Neutrophil (primary cell): ENCODE measurements at regions not wholly inside any gene's neighbourhood (a gene's known extent, or its start where the extent isn't known, plus 50 kb on each side); places are given as distances from the start of the nearest gene placed in this dataset.

Source experiments
- H3K27ac ChIP-seq: fragments of 200-600 bp; sonication (generic); 2 replicates; pipeline ENCODE4 v1.5.1; 2016; ENCODE audit warnings: mild to moderate bottlenecking, moderate library complexity
- H3K27me3 ChIP-seq: fragments of 200-600 bp; sonication (generic); 2 replicates; pipeline ENCODE4 v1.6.0; 2016; ENCODE audit warnings: mild to moderate bottlenecking
- H3K36me3 ChIP-seq: fragments of 200-600 bp; sonication (generic); 2 replicates; pipeline ENCODE4 v1.5.1; 2017
- H3K4me1 ChIP-seq, 2 experiments: fragments of 200-600 bp in 1 of 2; sonication (generic) in 1 of 2; 1 replicate in 1 of 2; 2 replicates in 1 of 2; pipeline versions ENCODE4 v1.5.1 to v1.6.1; 2013 to 2016; ENCODE audit warnings: low read depth in 1 of 2, low read length in 1 of 2, mild to moderate bottlenecking in 1 of 2, moderate library complexity in 1 of 2; ENCODE audit not compliant: control insufficient read depth in 1 of 2, insufficient read depth in 1 of 2
- H3K4me3 ChIP-seq, 2 experiments: fragments of 200-600 bp in 1 of 2; sonication (generic) in 1 of 2; 1 replicate in 1 of 2; 2 replicates in 1 of 2; pipeline ENCODE4 v1.5.1; 2013 to 2016; ENCODE audit warnings: low read depth in 1 of 2, low read length in 1 of 2, mild to moderate bottlenecking in 1 of 2, moderate library complexity in 1 of 2
- H3K9me3 ChIP-seq: fragments of 200-600 bp; sonication (generic); 2 replicates; pipeline ENCODE4 v1.5.1; 2016
- CTCF ChIP-seq: fragments of 200-600 bp; sonication (generic); IDR thresholded peaks from 2 replicates; pipeline ENCODE4 v1.5.1; 2016; ENCODE audit warnings: antibody characterized with exemption

DNA sequence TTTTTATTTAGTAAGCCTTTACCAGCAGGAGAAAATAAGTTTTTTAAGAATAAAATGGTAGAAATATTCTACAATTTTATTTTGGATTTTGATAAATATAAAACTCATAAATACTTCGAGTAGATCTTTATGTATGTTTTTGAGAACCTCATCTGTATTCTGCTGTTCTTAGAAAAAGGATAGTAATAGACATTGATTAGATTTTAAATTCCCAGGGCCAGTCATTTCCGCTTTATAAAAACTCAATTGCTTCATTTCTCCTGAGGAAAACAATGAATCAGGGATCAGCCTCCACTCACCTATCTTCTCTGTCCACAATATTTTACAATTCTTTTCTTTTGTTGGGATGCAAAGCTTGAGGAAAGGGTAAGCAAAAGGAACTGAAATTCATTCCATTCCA is 1983.5 kb upstream of the C9orf72 start:
- Histone ChIP-seq H3K9me3 (no peaks in the 10 kb centered on the region), H3K36me3 (no peaks in the 10 kb centered on the region), H3K27me3 (no peaks in the 10 kb centered on the region), H3K4me1 (no peaks in the 10 kb centered on the region), H3K4me3 (no peak overlapping the region), H3K27ac (no peak overlapping the region)
- TF ChIP-seq CTCF = no peak

GRCh38 chr9:29564564-29564963 is 1991.3 kb upstream of the C9orf72 start:
- Histone ChIP-seq H3K27ac (no peak overlapping the region), H3K27me3 (no peaks in the 10 kb centered on the region), H3K36me3 (no peaks in the 10 kb centered on the region), H3K4me1 (no peaks in the 10 kb centered on the region), H3K4me3 (no peak overlapping the region), H3K9me3 (no peaks in the 10 kb centered on the region)
- no peak for TF ChIP-seq CTCF

DNA sequence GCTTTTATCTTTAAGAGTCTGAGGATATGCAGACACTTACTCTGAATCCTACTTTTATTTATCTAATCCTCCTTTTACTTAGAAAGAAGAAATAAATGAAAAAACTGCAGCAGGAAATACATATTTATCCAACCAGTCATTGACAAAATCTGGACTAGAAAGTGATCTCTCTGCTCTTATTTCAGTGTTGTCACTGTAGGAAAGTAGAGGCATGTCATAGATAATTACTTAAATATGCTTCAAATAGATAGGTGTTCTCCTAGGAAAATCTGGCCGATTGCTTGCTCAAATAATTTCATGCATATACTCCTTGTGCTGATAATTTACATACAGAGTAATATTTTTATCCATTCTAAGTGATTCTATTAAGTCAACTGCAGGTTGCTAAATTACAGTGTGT is 2001.9 kb upstream of the C9orf72 start:
- Histone ChIP-seq H3K9me3 (no peaks in the 10 kb centered on the region), H3K27me3 (no peaks in the 10 kb centered on the region), H3K27ac (no peak overlapping the region), H3K4me1 (no peaks in the 10 kb centered on the region), H3K4me3 (no peak overlapping the region), H3K36me3 (no peaks in the 10 kb centered on the region)
- TF ChIP-seq CTCF = no peak

GRCh38 chr9:29588361-29588760 is 2015.1 kb upstream of the C9orf72 start:
- H3K4me1 ChIP-seq = no peaks in the 10 kb centered on the region
- H3K4me3 ChIP-seq = no peak overlapping the region
- no peaks in the 10 kb centered on the region for H3K27me3 ChIP-seq
- no peak for TF ChIP-seq CTCF
- no peaks in the 10 kb centered on the region for H3K9me3 ChIP-seq
- no peaks in the 10 kb centered on the region for H3K36me3 ChIP-seq
- H3K27ac ChIP-seq = no peak overlapping the region

DNA sequence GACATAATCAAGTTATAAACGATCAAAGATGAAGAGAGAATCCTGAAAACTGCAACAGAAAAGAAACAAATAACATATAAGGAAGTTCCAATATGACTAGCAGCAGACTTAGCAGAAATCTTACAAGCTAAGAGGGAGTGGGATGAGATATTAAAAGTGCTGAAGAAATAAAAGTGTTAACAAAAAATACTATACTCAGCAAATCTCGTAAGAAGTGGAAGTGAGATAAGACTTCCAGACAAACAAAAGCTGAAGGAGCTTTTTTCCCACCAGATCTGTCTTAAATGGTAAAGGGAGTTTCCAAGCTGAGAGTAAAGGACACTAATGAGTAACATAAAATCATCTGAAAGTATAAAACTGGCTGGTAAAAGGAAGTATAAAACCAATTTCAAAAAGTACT is 2036.0 kb upstream of the C9orf72 start:
- Histone ChIP-seq H3K27ac (no peak overlapping the region), H3K9me3 (no peaks in the 10 kb centered on the region), H3K4me1 (no peaks in the 10 kb centered on the region), H3K4me3 (no peak overlapping the region), H3K36me3 (no peaks in the 10 kb centered on the region), H3K27me3 (no peaks in the 10 kb centered on the region)
- TF ChIP-seq CTCF = no peak

- Histone ChIP-seq H3K27ac (no peak overlapping the region), H3K36me3 (no peaks in the 10 kb centered on the region), H3K9me3 (no peaks in the 10 kb centered on the region), H3K4me3 (no peak overlapping the region), H3K4me1 (no peaks in the 10 kb centered on the region), H3K27me3 (no peaks in the 10 kb centered on the region)
- TF ChIP-seq CTCF = no peak
These were observed 2040.5 kb upstream of the C9orf72 start for GRCh38 chr9:29613773-29614172.
